ENCODE measurements at regions not wholly inside any gene's neighbourhood (a gene's known extent, or its start where the extent isn't known, plus 50 kb on each side); places are given as distances from the start of the nearest gene placed in this dataset.

DNA sequence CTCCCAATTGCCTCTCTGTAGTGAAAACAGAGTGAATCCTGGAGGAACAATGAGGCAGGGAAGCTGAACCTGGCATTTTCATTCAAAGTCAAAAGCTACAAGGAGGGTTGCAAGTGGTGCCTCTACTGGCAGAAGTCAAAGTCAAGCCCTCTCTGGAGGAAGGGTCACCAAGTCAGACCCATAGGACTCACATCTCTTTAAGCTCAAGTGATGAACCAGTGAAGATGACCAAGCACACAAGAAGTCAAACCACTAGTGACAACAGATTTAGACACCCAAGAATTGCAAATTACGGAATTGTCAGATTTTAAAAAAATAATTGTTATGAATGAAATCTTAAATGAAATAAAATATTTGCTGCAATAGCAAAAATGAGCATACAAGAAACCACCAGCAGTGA, 81.1 kb upstream of the ATP1B1 start:
- Histone ChIP-seq H3K4me1 (no peaks in the 10 kb centered on the region), H3K9me3 (no peaks in the 10 kb centered on the region), H3K4me3 (no peak overlapping the region), H3K27me3 (no peaks in the 10 kb centered on the region), H3K27ac (no peak overlapping the region), H3K36me3 (no peaks in the 10 kb centered on the region)
- no peak for DNase-seq (ENCODE audit: extremely low spot score in 2 of 2)
- TF ChIP-seq POLR2A (IDR thresholded peaks at IDR 0.05), result no peak
- TF ChIP-seq, protein P1, sequence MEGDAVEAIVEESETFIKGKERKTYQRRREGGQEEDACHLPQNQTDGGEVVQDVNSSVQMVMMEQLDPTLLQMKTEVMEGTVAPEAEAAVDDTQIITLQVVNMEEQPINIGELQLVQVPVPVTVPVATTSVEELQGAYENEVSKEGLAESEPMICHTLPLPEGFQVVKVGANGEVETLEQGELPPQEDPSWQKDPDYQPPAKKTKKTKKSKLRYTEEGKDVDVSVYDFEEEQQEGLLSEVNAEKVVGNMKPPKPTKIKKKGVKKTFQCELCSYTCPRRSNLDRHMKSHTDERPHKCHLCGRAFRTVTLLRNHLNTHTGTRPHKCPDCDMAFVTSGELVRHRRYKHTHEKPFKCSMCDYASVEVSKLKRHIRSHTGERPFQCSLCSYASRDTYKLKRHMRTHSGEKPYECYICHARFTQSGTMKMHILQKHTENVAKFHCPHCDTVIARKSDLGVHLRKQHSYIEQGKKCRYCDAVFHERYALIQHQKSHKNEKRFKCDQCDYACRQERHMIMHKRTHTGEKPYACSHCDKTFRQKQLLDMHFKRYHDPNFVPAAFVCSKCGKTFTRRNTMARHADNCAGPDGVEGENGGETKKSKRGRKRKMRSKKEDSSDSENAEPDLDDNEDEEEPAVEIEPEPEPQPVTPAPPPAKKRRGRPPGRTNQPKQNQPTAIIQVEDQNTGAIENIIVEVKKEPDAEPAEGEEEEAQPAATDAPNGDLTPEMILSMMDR (IDR thresholded peaks at IDR 0.05), result no peak
- no peak for TF ChIP-seq POLR2AphosphoS5 (IDR thresholded peaks at IDR 0.05; ENCODE audit: insufficient read depth in 1 of 2, low read depth in 1 of 2)
- intact Hi-C loops (cut with DNase I), result no loop called here

DNA sequence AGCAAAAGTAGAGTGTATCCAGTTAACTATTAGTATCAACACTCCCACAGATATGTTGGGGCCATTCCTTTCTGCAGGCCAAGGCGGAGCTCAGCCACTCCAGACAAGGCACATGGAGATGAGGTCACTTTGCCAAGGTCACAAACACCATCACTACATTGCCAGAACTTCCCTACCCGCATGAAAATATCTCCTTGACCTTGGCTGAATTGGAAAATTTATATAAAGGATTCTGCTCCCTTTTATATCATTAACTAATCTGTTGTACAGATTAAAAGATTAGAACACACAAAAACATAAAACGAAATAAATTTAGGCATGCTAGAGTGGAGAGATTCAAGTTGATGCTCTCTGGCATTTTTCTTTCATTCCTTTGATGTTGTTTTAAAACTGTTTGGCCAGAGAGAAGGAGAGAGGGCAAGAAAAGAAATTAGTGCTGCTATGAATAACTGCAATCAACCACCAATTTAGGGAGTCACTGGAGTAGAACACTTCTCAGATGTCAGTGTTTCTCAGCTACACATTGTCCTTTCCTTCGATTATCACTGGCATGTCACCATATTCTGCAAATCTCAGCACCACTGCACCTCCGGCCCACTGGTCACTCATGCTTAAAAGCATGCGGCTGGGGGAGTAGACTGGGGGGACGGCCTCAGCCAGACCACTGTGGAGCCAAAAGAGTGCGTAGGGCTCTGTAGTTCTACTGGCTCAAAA, 78.7 kb upstream of the ATP1B1 start:
- Histone ChIP-seq H3K4me1 (no peaks in the 10 kb centered on the region), H3K27me3 (no peaks in the 10 kb centered on the region), H3K9me3 (no peaks in the 10 kb centered on the region), H3K36me3 (no peaks in the 10 kb centered on the region), H3K27ac (no peak overlapping the region), H3K4me3 (no peak overlapping the region)
- DNase-seq (ENCODE audit: extremely low spot score in 2 of 2), result no peak
- TF ChIP-seq POLR2A (IDR thresholded peaks at IDR 0.05) (no peak), POLR2AphosphoS5 (IDR thresholded peaks at IDR 0.05; ENCODE audit: insufficient read depth in 1 of 2, low read depth in 1 of 2) (no peak)
- TF ChIP-seq, protein P1 (IDR thresholded peaks at IDR 0.05), result no peak
- intact Hi-C loops (cut with DNase I), result no loop called here

DNA sequence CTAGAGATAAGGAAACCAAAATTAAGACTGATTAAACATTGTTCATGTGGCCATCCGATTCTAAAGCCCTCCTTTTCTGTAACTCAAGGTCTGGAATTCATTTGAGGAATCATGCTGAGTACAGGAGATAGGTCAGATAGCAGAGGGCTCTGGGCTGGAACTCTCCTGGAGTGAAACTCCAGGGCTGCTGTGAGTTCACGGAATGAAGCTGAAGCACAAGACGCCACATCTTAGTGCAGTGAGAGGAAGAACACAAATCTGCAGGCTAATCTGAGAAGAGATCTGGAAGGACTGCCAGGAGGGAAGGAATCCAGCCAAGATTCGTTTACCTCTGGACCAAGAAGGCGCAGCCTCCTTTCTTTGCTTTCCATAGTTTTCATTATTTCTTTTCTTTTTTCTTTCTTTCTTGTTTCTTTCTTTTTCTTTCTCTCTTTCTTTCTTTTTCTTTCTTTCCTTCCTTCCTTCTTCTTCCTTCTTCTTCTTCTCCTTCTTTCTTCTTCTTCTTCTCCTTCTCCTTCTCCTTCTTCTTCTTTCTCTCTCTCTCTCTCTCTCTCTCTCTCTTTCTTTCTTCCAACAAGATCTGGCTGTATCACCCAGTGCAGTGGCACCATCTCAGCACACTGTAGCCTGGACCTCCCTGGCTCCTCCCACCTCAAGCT, 74.8 kb upstream of the ATP1B1 start:
- Histone ChIP-seq H3K4me1 (no peaks in the 10 kb centered on the region), H3K4me3 (no peak overlapping the region), H3K36me3 (no peaks in the 10 kb centered on the region), H3K9me3 (no peaks in the 10 kb centered on the region), H3K27me3 (no peaks in the 10 kb centered on the region), H3K27ac (no peak overlapping the region)
- DNase-seq (ENCODE audit: extremely low spot score in 2 of 2), result no peak
- intact Hi-C loops (cut with DNase I), result no loop called here
- TF ChIP-seq POLR2A (IDR thresholded peaks at IDR 0.05), result no peak
- no peak for TF ChIP-seq POLR2AphosphoS5 (IDR thresholded peaks at IDR 0.05; ENCODE audit: insufficient read depth in 1 of 2, low read depth in 1 of 2)
- TF ChIP-seq, protein P1 (IDR thresholded peaks at IDR 0.05), result no peak

DNA sequence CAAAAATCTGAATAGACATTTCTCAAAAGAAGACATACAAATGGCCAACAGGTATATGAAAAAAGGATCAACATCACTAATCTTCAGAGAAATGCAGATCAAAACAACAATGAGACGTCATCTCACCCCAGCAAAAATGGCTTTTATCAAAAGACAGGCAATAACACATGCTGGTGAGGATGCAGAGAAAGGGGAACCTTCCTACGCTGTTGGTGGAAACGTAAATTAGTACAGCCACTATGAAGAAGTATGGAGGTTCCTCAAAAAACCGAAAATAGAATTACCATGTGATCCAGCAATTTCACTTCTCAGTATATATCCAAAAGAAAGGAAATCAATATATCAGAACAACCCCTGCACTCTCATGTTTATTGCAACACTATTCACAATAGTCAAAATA, 65.1 kb upstream of the ATP1B1 start:
- intact Hi-C loops (cut with DNase I), result no loop called here
- no peak for DNase-seq (ENCODE audit: extremely low spot score in 2 of 2)
- Histone ChIP-seq H3K4me3 (no peak overlapping the region), H3K27ac (no peak overlapping the region), H3K9me3 (no peaks in the 10 kb centered on the region), H3K27me3 (no peaks in the 10 kb centered on the region), H3K36me3 (no peaks in the 10 kb centered on the region), H3K4me1 (no peaks in the 10 kb centered on the region)
- TF ChIP-seq, protein P1 (IDR thresholded peaks at IDR 0.05), result no peak
- TF ChIP-seq POLR2AphosphoS5 (IDR thresholded peaks at IDR 0.05; ENCODE audit: insufficient read depth in 1 of 2, low read depth in 1 of 2), result no peak
- no peak for TF ChIP-seq POLR2A (IDR thresholded peaks at IDR 0.05)

DNA sequence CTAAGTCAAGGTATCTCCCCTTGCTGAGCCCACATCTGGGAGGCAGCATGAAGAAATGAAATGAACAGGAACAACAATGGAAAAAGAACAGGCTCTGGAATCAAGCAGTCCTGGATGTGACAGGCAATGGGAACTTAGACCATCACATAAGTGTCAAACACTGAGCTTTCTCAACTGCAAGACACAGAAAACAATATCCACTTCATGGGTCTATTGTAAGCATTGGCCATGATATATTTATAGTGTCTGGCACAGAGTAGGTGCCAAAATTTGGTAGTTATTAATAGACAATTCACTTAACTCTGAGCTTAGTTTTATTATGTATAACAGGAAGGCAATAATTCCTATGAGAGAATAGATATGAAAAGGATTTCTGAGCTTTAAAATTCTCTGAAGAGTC, 64.1 kb upstream of the ATP1B1 start:
- H3K9me3 ChIP-seq, result no peaks in the 10 kb centered on the region
- intact Hi-C loops (cut with DNase I), result no loop called here
- no peak overlapping the region for H3K4me3 ChIP-seq
- no peaks in the 10 kb centered on the region for H3K36me3 ChIP-seq
- H3K4me1 ChIP-seq, result no peaks in the 10 kb centered on the region
- no peak for DNase-seq (ENCODE audit: extremely low spot score in 2 of 2)
- H3K27ac ChIP-seq, result no peak overlapping the region
- H3K27me3 ChIP-seq, result no peaks in the 10 kb centered on the region
- TF ChIP-seq POLR2AphosphoS5 (IDR thresholded peaks at IDR 0.05; ENCODE audit: insufficient read depth in 1 of 2, low read depth in 1 of 2) (no peak), POLR2A (IDR thresholded peaks at IDR 0.05) (no peak)
- TF ChIP-seq, protein P1 (IDR thresholded peaks at IDR 0.05), result no peak
